GM18861 (cell line): ENCODE measurements at regions not wholly inside any gene's neighbourhood (a gene's known extent, or its start where the extent isn't known, plus 50 kb on each side); places are given as distances from the start of the nearest gene placed in this dataset.

Source experiments
- ATAC-seq: cut with Tn5 transposase; IDR thresholded peaks from one replicate; pipeline ENCODE4 v1.9.1; 2021; ENCODE audit not compliant: unreplicated experiment

DNA sequence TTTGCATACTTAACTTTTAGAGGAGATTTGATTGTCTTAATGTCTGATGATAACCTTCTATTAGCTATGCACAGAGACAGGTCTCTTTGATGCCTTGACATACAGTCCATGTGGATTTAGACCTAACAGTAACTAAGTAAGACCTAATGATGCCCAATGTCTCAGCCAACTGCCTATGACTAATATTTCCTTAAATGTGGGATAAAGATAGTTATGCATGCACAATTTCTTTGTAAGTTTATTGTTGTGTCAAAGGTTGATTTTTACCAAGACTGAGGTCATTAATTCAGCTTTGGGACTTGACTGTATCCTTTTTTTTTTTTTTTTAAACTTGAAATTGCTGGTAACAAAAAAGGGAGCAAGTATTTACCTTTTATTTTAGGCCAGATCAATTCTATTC, 450.0 kb downstream of the HAO1 start:
- no peak for ATAC-seq

DNA sequence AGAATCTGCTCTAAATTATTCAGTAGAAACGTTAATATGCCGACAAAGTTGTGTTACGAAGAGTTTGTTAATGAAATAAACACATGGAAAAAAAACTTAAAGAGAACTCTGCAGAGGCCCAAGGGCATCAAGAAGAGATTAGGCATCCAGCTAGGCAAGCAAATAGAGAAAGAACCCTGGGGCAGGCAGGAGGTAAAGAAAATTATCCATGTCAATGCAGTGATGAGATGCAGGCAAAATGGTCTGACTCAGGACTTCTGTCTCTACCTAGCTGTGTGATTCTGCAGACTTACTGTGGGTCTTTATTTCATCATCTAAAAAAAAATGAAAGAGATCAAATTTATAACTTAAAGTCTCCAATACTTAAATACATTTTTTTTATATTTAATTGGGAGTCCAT, 448.0 kb downstream of the HAO1 start:
- no peak for ATAC-seq

DNA sequence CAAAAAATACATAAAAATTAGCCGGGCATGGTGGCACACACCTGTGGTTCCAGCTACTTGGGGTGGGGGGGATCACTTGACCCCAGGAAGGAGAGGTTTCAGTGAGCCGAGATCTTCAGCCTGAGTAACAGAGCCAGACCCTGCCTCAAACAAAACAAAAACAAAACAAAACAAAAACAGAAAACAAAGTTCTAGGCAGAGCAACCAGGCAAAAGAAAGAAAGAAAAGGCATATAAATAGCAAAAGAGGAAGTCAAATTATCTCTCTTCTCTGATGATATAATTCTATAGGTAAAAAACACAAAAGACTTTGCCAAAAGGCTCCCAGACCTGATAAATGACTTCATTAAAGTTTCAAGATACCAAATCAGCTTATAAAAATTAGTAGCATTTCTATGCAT, 446.9 kb downstream of the HAO1 start:
- no peak for ATAC-seq

DNA sequence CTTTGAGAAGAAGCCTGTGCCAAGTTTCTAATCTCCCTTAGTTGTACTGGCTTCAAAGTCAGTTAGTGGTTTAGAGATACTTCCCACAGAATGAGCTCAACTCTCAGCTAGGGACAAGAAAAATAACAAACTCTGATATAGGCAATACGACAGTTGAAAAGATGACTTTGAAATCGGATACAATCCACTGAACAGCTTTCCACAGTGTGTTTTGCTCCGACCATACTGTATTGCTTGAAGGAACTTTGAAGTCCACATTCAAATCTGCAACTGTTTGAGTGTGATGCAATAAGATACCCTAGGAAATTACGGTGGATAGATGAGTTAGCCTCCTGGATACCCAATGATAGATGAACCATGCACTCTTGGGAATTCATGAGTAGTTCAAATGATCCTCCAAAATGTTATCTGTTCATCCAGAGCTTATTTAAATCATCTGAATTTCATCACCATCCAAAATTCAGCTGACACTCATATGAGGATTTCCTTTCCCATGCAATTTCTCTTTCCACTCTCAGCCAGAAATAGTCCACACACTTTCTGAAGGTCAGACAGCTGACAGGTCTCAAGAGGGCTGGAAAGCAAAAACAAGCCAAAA, 443.8 kb downstream of the HAO1 start:
- no peak for ATAC-seq

GRCh38 chr20:7497985-7498384, 442.3 kb downstream of the HAO1 start:
- no peak for ATAC-seq

GRCh38 chr20:7499201-7499600, 441.1 kb downstream of the HAO1 start:
- no peak for ATAC-seq

- no peak for ATAC-seq
These were observed 440.0 kb downstream of the HAO1 start for GRCh38 chr20:7500231-7500663.

DNA sequence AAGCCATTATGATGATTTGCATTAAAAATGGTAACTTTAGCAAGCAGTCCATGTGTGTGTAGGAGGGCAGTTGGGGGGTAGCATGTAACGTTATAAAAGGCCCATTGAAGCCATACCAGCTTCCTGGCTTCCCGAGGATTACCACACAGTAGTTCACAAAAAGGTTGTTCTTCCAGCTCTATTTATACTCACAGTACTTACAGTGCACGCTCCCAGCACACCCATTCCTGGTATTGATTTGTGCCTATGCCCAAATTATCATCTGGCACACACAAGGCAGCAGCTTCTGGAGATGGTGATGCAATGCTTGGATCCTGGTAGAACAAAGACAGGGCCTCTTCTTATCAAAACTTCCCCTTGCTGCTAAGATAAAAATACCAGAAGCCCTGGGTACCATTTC, 436.8 kb downstream of the HAO1 start:
- no peak for ATAC-seq

GRCh38 chr20:7505152-7505834, 435.0 kb downstream of the HAO1 start:
- no peak for ATAC-seq

GRCh38 chr20:7505835-7506221, 434.4 kb downstream of the HAO1 start:
- no peak for ATAC-seq

DNA sequence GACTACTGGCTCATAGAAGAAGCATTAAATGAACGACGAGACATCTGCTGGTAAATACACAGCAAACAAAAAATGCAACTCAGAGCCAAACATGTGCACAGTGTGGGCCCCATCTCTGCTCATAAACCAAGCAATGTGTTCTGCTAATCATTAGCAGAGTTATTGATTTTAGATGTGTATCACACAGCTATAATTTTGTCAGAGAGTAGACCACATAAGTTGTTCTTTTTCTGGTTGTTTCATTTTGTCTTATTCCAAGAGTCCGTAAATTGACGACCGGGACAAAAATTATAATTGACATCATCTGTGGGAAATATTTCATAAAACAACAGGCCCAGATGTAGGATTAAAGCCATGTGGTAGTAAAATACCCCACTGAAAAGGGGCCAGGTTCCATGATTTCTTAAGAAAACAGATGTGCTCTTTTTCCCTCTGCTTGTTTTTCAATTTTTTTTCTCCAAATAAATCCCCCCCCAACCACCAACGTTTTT, 423.6 kb downstream of the HAO1 start:
- ATAC-seq = no peak

- no peak for ATAC-seq
These were observed 419.9 kb downstream of the HAO1 start for GRCh38 chr20:7520361-7520760.

DNA sequence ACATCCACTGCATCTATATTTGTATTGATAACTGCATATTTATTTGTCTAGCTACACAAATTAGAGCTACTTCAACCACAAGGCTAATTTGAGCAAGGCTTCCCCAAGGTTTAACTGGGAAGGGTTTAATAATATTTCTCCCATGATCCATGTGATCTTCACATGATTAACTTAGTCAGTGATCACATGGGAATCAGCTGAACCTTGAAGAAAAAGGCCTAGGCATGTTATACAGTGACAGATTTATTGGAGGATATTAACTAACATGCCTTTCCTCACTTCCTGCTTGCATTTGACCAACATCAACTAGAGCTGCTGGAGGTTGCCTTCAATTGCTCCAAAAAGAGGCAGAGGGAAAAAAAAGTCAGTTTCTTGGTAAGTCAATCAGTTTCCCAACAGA, 417.0 kb downstream of the HAO1 start:
- no peak for ATAC-seq

- no peak for ATAC-seq
These were observed 400.2 kb downstream of the HAO1 start for GRCh38 chr20:7540018-7540417.

GRCh38 chr20:7540923-7541322, 399.3 kb downstream of the HAO1 start:
- ATAC-seq = no peak

DNA sequence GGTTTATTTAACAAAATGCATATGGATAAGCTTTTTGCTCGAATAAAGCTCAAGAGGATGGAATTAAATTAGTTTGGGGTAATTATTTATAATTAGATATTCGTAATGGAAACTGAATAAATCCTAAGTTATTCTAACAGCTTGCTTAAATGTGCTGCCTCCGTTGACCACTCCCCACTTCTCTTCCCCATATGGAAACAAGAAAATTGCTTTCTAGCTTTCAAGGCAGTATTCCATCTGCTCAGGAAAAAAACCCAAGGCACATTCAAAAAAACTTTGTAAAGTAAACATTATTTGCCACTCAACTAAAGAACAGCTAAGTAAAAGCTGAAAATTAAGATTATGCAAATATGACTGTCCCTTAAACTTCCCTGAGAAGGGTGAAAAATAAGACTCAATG, 369.2 kb downstream of the HAO1 start:
- no peak for ATAC-seq

GRCh38 chr20:7571521-7572055, 368.7 kb downstream of the HAO1 start:
- no peak for ATAC-seq

DNA sequence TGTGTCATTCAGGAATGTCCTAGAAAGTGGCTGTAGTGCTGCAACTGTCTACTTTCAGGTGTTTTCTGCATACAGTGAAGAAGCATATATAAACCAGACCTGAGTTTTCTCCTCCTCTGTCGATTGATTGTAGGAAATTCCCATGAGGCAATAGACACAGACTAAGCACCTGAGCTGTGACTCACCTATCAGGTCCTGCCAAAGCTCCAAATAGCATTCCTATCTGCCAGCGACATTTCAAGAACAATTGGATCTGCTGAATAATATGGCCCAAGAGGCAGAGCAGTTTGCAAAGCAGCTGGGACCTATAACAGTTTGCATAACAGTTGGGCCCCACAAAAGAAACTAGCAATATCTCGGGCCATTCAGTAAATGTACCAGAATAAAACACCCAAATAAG, 360.4 kb downstream of the HAO1 start:
- ATAC-seq = no peak

- no peak for ATAC-seq
These were observed 355.1 kb downstream of the HAO1 start for GRCh38 chr20:7585126-7585679.

DNA sequence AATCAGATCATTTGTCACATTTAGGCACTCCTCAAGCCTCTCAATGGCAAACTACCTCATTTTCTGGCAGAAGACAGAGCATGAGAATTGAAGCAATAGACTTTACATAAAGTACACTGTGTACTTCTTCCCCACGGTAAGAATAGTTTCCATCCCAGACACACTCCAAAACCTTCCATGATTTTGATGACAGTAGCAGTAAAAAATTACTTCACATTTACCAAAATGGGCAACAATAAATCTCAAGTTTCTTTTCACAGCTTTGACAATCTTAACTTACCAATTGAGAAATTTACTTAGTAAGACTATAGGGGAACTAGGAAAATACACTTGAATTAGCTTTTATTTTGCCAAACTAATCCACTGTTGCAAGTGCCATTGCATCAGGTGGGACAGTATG, 353.8 kb downstream of the HAO1 start:
- no peak for ATAC-seq

DNA sequence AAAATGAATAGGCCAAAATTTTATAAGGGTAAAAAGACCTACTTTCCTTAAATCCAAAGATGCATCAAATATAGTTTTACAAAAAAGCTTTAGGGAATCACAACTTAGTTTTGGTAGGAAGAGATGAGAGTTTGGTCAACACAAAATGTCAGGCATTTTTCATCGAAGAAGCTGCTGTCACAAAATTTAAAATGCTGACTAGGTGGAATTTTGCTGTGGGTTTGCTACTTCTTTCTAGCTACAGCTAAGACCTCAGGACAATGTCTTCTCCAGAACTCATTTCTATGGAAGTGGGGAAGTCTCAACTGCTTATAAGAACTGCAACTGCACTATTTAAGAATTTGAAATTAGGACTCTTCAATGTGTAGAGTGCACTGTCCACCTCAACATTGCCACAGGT, 351.1 kb downstream of the HAO1 start:
- ATAC-seq = no peak

- no peak for ATAC-seq
These were observed 343.7 kb downstream of the HAO1 start for GRCh38 chr20:7596541-7596940.
